ENCODE measurements at regions not wholly inside any gene's neighbourhood (a gene's known extent, or its start where the extent isn't known, plus 50 kb on each side); places are given as distances from the start of the nearest gene placed in this dataset.

GRCh38 chr4:167544391-167544790, 310.1 kb upstream of the SPOCK3 start:
- TF ChIP-seq, protein P1, sequence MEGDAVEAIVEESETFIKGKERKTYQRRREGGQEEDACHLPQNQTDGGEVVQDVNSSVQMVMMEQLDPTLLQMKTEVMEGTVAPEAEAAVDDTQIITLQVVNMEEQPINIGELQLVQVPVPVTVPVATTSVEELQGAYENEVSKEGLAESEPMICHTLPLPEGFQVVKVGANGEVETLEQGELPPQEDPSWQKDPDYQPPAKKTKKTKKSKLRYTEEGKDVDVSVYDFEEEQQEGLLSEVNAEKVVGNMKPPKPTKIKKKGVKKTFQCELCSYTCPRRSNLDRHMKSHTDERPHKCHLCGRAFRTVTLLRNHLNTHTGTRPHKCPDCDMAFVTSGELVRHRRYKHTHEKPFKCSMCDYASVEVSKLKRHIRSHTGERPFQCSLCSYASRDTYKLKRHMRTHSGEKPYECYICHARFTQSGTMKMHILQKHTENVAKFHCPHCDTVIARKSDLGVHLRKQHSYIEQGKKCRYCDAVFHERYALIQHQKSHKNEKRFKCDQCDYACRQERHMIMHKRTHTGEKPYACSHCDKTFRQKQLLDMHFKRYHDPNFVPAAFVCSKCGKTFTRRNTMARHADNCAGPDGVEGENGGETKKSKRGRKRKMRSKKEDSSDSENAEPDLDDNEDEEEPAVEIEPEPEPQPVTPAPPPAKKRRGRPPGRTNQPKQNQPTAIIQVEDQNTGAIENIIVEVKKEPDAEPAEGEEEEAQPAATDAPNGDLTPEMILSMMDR (IDR thresholded peaks at IDR 0.05) = no peak
- TF ChIP-seq POLR2A (IDR thresholded peaks at IDR 0.05) = no peak

Measured in adrenal gland (tissue), 5 donors.